Sigmoid colon (tissue), 6 donors: ENCODE measurements at regions not wholly inside any gene's neighbourhood (a gene's known extent, or its start where the extent isn't known, plus 50 kb on each side); places are given as distances from the start of the nearest gene placed in this dataset.
"Not testable (repeated sequence)": the region's sequence is repeated elsewhere in the genome, so short reads cannot be mapped to it uniquely, and the experiment has no call there.

Experiments
- DNase-seq: peaks from one replicate; pipeline ENCODE4 v3.0.0-alpha.2; 2019
- H3K27ac ChIP-seq, 4 donors: fragments of 200-600 bp; sonication (generic); one replicate each; pipeline ENCODE4 v1.5.1; 2016 to 2019; ENCODE audit warnings: mild to moderate bottlenecking in 1 of 4
- H3K27me3 ChIP-seq, 3 donors: fragments of 200-600 bp; sonication (generic); one replicate each; pipeline ENCODE4 v1.5.1; 2019; ENCODE audit warnings: mild to moderate bottlenecking in 1 of 3
- H3K36me3 ChIP-seq, 4 donors: fragments of 200-600 bp; sonication (generic); one replicate each; pipeline ENCODE4 v1.5.1; 2016 to 2019
- H3K4me1 ChIP-seq, 4 donors: fragments of 200-600 bp; sonication (generic); one replicate each; pipeline ENCODE4 v1.5.1; 2017 to 2019
- H3K4me3 ChIP-seq, 4 donors: fragments of 200-600 bp; sonication (generic); one replicate each; pipeline ENCODE4 v1.5.1; 2017 to 2019; ENCODE audit warnings: mild to moderate bottlenecking in 2 of 4, moderate library complexity in 1 of 4
- H3K9me3 ChIP-seq, 4 donors: fragments of 200-600 bp in 3 of 4; sonication (generic) in 3 of 4; one replicate each; pipeline versions ENCODE4 v1.5.1 to v1.6.1; 2013 to 2019
- CTCF ChIP-seq, 4 experiments: fragments of 450-650 bp in 3 of 4; fragments of 200-600 bp in 1 of 4; IDR thresholded peaks; one replicate each; pipeline ENCODE4 v1.5.1; 2016 to 2019; ENCODE audit warnings: antibody characterized with exemption in 4 of 4, mild to moderate bottlenecking in 3 of 4, moderate library complexity in 2 of 4
- EP300 ChIP-seq, 4 donors: sonication (generic); formaldehyde crosslinking; IDR thresholded peaks; one replicate each; pipeline ENCODE4 v1.6.1; 2017; ENCODE audit warnings: antibody characterized with exemption in 4 of 4
- POLR2A ChIP-seq, 2 donors: fragments of 450-650 bp; IDR thresholded peaks; one replicate each; pipeline ENCODE4 v1.6.1; 2016; ENCODE audit warnings: antibody characterized with exemption in 2 of 2, mild to moderate bottlenecking in 2 of 2, moderate library complexity in 2 of 2
- POLR2AphosphoS5 ChIP-seq, 4 donors: sonication (generic); formaldehyde crosslinking; IDR thresholded peaks; one replicate each; pipeline ENCODE4 v1.6.1; 2017; ENCODE audit warnings: antibody characterized with exemption in 4 of 4
- WGBS, 2 donors: extraction: QIAGEN DNeasy Blood & Tissue Kit; methylation state at CpG; one replicate each; pipeline ENCODE4 v1.1.7; 2013; 5-methylcytosine and 5-hydroxymethylcytosine counted together
- intact Hi-C: fragments of 100-400 bp; cut with DNase I; formaldehyde crosslinking; loops from one replicate; pipeline ENCODE4 v1.15.1; 2023
- donor health status: healthy with polysubstance abuse.
- donor health status: healthy.

GRCh38 chr1:218517459-218517858, 172.3 kb downstream of the TGFB2 start:
- whole genome bisulfite sequencing, 2 donors: 89 to 90% methylated on average over 5 of the region's 5 CpGs
- H3K36me3 ChIP-seq: no peaks in the 10 kb centered on the region
- TF ChIP-seq CTCF (IDR thresholded peaks at IDR 0.05) (no peak), EP300 (IDR thresholded peaks at IDR 0.05) (no peak), POLR2A (IDR thresholded peaks at IDR 0.05) (no peak), POLR2AphosphoS5 (IDR thresholded peaks at IDR 0.05) (no peak)
- H3K4me1 ChIP-seq: no peaks in the 10 kb centered on the region
- no peak overlapping the region for H3K4me3 ChIP-seq
- intact Hi-C loops: no loop called here
- H3K9me3 ChIP-seq: no peaks in the 10 kb centered on the region
- DNase-seq: no peak
- no peaks in the 10 kb centered on the region for H3K27me3 ChIP-seq
- no peak overlapping the region for H3K27ac ChIP-seq

DNA sequence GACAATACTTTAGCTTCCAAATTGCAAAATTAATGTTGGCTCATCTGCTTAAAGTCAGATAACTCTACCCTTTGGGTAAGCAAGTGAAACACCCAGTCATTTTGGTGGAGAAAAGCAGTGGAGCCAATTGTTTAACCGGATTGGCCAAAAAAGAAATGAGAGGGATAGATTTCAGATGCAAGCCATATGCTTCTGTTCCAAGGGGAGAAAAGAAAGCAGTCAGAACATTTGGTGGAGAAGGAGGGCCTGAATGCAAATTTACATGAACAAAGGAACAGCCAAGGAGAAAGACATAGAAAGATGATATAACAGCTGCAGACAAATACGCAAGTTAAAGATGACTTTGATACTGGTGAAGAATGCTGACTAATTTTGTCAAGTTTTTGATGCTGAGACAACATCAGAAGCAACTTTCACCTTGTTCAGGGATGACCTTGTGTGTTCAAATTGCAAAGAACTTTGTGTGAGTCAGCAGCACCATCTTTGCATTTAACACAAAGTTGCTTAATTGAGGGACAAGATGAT, 173.1 kb downstream of the TGFB2 start:
- TF ChIP-seq POLR2A (IDR thresholded peaks at IDR 0.05) (no peak), POLR2AphosphoS5 (IDR thresholded peaks at IDR 0.05) (no peak), CTCF (IDR thresholded peaks at IDR 0.05) (no peak), EP300 (IDR thresholded peaks at IDR 0.05) (no peak)
- H3K27ac ChIP-seq: no peak overlapping the region
- H3K36me3 ChIP-seq: no peaks in the 10 kb centered on the region
- no peak for DNase-seq
- intact Hi-C loops: no loop called here
- no peak overlapping the region for H3K4me3 ChIP-seq
- no peaks in the 10 kb centered on the region for H3K9me3 ChIP-seq
- no peaks in the 10 kb centered on the region for H3K4me1 ChIP-seq
- WGBS, 2 donors: 81 to 87% methylated on average over 2 of the region's 2 CpGs
- no peaks in the 10 kb centered on the region for H3K27me3 ChIP-seq

- H3K27ac ChIP-seq, H3K36me3 ChIP-seq, H3K9me3 ChIP-seq, H3K4me1 ChIP-seq, H3K27me3 ChIP-seq, H3K4me3 ChIP-seq, DNase-seq: not testable (repeated sequence)
- intact Hi-C loops: loop anchor here (2.0 kb wide), 2 partner anchors 182 to 190 kb away; no protein-coding TSS in a partner anchor
- 79 to 89% methylated on average over 4 of the region's 4 CpGs for WGBS, 2 donors
Observed at GRCh38 chr1:218520646-218521045, 175.5 kb downstream of the TGFB2 start.

GRCh38 chr1:218521414-218522169, 176.5 kb downstream of the TGFB2 start:
- TF ChIP-seq CTCF (IDR thresholded peaks at IDR 0.05) (peak; percentile 54 to 65 (median 63)), POLR2A (IDR thresholded peaks at IDR 0.05) (no peak), POLR2AphosphoS5 (IDR thresholded peaks at IDR 0.05) (no peak)
- H3K4me3 ChIP-seq: no peak overlapping the region
- H3K27me3 ChIP-seq: no peaks in the 10 kb centered on the region
- peak; percentile 76 for DNase-seq
- no peak overlapping the region for H3K27ac ChIP-seq
- intact Hi-C loops: loop anchor here (2.0 kb wide), 2 partner anchors 183 to 191 kb away; no protein-coding TSS in a partner anchor
- peaks cover 0 to 8% (median 0%) of the 10 kb centered on the region in 4 donors for H3K4me1 ChIP-seq
- WGBS, 2 donors: 69 to 77% methylated on average over 7 of the region's 7 CpGs
- H3K36me3 ChIP-seq: no peaks in the 10 kb centered on the region
- H3K9me3 ChIP-seq: no peaks in the 10 kb centered on the region

DNA sequence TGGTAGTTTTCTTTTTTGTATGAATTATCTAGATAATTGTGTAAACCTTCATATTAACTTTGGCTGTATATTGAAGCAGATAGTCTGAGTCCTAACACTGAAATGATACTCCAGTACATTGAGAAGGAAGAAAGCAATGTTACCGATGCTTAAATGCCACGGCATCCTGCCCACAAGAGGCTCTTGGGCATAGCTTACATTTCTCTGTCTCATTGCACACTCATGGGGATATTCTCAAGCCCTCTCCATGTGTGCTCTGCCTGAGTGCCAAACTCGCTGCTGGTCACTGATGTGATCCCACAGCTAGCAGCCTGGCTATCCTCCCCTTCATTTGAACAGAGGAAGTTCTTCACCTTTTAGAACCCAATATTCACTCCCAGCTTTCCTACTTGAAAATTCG, 179.4 kb downstream of the TGFB2 start:
- Histone ChIP-seq H3K27ac (no peak overlapping the region), H3K4me3 (no peak overlapping the region), H3K4me1 (peaks cover 0 to 8% (median 0%) of the 10 kb centered on the region in 4 donors), H3K36me3 (no peaks in the 10 kb centered on the region), H3K27me3 (no peaks in the 10 kb centered on the region), H3K9me3 (no peaks in the 10 kb centered on the region)
- no peak for DNase-seq
- TF ChIP-seq CTCF (IDR thresholded peaks at IDR 0.05) (no peak), EP300 (IDR thresholded peaks at IDR 0.05) (no peak), POLR2AphosphoS5 (IDR thresholded peaks at IDR 0.05) (no peak)
- 36 to 65% methylated on average over 4 of the region's 4 CpGs for WGBS, 2 donors
- intact Hi-C loops: no loop called here
